HG03432 (cell line): ENCODE measurements at regions not wholly inside any gene's neighbourhood (a gene's known extent, or its start where the extent isn't known, plus 50 kb on each side); places are given as distances from the start of the nearest gene placed in this dataset.

Source experiments
- ATAC-seq: cut with Tn5 transposase; IDR thresholded peaks from one replicate; pipeline ENCODE4 v1.9.1; 2021; ENCODE audit warnings: mild to moderate bottlenecking, moderate library complexity; ENCODE audit not compliant: unreplicated experiment

DNA sequence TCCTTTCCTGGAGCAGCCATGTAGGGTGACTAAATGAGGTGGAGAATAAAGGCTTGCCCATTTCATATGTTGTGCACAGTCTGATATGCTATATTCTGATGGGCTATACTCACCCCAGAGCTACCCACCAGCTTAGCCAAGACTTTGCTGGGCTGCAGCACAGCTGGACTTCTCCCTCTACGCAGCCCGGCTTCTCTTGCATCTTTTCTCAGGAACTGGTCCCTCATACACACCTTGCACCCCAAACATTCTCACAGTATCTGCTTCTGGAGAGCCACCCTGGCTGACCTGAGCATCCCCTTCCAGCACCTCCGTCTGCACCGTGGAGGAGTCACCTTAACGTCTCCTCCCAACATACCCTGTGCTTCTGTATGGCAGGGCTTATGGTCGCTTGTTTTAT, 150.8 kb upstream of the PMEPA1 start:
- no peak for ATAC-seq

DNA sequence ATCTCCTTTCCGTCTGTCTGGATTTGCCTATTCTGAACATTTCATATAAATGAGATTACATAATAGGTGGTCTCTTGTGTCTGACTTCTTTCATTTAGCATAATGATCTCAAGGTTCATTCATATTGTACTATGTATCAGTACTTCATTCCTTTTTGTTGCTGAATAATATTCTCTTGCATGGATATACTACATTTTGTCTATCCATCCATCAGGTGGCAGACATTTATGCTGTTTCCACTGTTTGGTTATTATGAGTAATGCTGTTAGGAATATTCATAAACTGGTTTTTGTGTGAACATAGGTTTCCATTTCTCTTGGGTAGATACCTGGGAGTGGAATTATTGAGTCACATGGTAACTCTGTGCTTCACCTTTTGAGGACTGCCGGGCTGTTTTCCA, 148.2 kb upstream of the PMEPA1 start:
- no peak for ATAC-seq

DNA sequence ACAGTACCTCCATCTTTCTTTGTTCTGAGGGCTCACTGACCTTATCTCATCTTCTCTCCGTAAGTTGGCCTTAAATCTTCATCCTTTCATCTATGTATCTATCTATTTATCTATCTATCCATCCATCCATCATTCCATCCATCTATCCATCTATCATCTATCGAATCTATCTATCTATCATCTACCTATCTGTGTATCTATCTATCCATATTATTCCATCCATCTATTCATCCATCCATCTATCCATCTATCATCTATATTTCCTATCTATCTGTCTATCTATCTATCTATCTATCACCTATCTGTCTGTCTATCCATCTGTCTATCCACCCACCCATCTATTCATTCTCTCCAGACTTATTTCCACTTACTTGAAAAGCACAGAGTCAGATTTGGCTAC, 147.3 kb upstream of the PMEPA1 start:
- no peak for ATAC-seq

DNA sequence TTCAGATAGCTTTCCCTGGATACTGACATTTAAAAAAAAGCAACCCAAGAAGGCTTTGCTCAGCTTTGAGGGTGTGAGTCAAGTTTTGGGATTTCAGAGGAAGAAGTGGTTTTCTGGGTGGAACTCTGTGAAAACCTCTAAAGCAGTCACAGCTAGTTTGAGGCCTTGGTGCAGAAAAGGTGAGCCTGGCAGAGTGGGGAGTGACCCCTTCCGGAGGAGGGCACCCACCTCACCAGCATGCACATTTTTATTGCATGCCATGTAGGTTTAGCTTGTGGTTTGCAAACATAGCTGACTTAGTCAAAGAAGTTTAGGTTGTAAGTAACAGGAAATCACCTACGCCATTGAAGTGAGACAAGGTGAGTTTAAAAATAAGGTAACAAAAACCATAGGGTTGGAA, 146.8 kb upstream of the PMEPA1 start:
- ATAC-seq: no peak

DNA sequence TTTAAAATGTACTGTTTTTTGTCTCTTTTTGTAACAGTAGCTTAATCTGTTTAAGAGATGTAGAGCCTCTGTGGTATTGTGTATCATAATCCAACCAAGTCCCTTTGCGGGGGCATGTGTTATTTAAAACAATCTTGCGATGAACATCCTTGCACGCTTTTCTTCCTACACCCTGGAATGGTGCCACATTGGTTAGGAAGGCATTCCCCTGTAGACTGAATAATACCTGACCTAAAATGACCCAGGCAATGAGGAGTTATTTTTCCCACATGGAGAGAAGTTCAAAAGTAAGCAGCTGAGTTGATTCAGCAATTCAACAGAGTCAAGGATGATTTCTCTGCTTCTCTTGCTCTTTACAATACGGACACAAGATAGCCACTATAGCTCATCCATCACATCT, 142.0 kb upstream of the PMEPA1 start:
- ATAC-seq: no peak

DNA sequence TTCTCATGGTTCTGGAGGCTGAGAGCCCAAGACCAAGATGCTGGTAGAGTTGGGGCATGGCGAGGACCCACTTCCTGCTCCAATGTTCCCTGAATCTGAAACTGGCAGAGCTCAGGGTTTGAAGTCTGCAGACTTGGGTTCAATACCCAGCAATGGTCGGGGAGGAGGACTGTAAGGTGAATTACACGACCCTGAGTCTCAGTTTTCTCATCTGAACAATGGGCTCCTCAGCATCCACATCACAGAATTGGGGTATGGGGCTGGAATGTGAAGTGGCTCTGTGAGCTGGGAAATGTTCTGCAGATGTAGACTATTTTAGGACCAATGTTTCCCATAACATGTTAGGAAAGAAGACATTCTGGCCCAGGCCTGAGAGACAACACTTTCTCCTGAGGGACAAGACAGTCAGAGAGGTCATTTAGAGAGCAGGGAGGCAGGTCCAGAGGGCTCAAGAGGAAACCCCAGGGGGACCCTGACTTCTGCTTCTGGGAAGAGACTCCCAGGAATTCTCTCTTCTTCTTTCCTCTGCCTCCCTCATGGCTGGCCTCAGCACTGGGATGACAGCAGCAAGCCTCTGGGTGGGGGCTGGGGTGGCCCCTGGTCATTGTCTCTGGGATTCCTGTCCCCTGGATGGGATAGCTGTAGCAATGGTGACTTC, 141.3 kb upstream of the PMEPA1 start:
- ATAC-seq: no peak

DNA sequence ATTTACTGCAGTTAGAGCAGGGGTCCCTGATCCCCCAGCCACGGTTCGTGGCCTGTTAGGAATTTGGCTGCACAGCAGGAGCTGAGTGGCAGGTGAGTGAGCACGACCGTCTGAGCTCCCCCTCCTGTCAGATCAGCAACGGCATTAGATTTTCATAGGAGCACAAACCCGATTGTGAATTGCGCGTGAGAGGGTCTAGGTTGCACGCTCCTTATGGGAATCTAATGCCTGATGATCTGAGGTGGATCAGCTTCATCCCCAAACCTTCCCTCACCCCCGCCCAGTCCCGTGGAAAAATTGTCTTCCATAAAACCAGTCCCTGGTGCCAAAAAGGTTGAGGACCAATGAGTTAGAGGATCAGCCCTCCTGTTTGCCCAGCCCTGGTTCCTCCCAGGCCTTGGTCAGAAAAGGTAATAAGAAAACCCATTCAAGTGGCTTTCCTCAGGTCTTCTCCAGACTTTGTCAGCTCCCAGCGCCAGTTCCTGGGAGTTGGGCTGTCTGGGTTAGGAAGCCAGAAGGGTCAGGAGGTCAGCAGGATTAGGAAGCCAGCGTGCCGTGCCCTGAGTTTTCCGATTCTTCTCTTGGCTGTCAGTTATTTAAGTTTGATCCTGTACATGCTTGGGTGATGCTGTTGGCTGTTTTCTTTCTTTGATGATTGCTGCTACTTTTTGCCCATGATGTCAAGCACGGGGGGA, 139.9 kb upstream of the PMEPA1 start:
- no peak for ATAC-seq

DNA sequence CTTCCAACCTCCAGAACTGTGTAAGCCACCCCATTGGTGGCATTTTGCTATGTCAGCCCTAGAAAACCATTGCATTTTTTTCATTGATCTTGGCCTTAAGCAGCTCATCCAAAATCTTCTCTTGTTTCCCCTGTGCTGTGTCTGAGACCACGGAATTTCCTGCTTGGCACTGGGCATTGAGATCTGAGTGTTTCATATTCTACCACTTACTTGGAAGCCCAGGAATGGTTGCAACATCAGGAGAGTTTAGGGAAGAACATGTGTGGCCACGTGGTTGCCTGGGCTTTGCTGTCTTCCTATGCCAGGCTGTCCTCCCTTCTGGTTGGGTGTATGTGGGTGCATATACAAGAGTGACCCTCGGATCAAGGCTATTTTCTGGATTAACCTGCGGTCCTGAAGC, 139.3 kb upstream of the PMEPA1 start:
- no peak for ATAC-seq

DNA sequence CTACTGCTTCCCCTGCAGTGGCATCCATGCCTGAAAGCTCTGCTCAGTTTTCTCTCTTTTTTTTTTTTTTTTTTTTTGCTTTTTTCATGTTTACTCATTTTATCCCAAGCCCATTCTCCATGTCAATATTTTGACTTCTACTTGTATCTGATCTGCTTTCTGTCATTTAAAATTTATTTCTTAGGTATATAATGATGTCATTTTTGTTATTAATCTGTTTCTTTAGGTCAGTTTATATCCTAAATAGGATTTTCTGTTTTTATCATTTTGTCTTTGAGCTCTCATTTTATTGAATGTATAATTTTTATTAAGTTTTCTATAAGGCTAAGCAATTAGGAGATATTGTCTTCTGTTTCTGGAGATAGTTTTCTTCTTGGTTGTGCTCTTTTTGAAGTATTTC, 138.5 kb upstream of the PMEPA1 start:
- ATAC-seq: no peak

DNA sequence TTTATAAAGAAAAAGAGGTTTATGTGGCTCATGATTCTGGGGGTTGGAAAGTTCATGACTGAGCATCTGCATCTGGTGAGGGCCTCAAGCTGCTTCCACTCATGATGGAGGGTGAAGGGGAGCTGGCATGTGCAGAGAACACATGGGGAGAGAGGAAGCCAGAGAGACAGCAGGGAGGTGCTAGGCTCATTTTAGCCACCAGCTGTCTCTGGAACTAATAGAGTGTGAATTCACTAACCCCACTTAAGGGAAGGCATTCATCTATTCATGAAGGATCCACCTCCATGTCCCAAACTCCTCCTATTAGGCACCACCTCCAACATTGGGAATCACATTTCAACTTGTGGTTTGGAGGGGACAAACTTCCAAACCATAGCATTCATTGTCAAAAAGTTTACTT, 137.3 kb upstream of the PMEPA1 start:
- ATAC-seq: no peak

DNA sequence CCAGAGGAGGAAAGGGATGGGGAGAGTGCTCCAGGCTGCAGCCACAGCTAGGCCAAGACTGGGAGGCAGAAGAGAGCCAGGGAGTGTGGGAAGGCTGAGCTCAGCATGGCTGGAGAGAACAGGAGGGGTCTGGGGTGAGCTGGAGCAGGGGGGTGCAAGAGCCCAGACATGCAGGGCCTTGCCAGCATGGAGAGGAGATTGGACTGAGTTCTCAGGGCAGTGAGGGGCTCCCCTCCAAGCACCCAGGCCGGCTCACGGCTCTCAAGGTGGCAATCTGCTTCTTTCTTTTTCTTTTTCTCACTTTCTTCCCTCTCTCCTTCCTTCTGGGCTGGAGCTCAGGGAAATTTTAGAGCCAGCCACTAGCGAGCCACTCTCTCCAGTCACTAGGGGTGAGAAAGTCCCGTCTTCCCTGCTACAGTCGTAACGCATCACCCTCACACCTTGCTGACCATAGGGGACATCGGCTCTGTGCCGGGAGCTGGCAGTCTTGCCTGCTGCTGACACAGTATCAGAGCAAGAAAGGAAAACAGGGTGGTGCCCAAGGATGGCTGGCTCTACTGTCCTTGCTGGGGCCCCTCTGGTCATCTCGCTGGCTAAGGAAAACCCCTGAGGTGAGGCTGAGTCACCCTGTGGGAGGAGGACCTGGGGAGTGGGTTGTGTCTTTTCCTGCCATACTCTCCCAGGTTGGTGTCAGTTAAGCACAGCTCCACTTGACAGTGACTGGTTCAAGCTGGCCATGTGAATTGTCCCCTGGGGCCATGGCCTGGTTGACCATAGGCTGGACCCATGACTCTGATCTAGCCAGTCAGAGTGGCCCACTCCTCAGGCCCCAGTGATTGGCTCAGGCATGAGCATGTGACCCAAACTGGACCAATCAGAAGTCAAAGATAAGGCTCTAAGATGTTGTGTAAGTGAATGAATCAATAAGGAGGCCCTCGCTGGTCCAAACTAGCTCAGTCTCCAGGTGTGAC, 135.1 kb upstream of the PMEPA1 start:
- ATAC-seq: no peak

DNA sequence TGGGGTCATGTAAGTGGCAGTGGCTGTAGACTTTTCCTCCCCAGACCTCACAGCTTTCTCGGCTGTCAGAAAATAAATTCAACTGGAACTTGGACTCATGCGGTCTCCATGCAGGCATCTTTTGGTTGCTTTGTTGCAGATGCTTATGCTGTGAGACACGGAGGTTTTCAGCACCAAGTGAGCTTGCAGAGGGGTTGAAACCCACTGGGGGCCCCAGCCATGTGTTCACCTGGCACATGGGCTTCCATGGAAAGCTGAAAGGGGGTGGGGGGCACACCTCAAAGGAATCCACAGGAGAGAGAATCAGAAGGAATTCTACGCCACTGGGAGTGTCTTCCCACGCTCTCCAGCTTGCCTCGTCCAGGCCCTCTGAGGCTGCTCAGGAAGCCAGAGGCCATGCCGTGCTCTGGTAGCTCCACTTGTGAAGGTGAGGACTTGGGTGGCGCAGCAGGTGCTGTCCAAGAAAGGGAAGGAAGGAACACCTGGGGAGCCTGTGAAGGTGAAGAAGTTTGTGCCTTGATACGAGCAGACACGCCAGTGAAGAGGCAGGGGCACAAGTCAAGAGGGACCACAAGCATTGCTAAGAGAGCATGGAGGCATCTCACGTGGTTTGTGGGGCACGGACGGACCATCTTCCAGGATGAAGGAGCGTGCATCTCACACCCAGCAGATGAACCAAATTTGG, 134.3 kb upstream of the PMEPA1 start:
- no peak for ATAC-seq

DNA sequence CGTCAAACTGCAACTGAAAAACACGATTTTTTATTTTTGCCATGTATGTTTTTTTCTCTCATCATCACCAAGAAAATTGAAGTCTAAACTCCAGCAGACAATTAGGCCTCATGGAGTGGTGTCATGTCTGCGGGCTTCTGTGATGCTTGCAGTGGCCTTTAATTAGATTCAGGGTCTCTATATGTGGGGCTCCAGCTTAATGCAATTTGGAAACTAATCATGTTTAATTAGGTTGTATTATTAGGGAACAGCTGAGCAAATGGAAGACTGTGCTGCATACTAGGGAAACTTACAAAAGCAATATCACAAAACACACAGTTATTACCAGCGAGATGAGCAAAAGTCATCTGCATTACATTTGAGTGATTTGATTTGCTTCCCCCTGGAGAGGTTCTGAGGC, 132.9 kb upstream of the PMEPA1 start:
- no peak for ATAC-seq

DNA sequence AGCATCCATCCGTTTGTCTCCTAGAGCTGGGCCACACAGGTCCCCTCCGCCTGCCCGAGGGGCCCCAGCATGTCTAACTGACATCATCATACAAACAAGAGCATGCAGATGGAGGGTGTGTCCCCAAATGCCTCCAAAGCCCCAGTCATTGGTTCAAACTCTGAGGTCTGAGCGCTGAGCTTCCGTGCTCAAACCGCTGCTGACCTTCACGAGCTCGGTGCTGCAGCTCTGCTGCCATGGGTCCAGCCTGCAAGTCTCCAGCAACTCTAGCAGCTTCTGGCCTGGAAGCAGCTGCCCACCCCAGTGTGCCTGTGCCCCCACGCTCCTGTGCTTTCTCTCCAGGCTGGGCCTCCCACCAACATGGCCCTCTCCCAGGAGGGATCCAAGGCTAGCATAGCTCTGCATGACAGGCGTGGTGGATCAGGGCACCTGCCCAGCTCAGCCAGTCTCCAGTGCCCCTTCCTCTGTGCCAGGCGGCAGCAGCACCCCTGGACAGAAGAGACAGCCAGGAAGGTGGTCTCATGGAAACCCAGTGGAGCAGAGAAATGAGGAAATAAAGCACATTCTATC, 131.6 kb upstream of the PMEPA1 start:
- no peak for ATAC-seq

DNA sequence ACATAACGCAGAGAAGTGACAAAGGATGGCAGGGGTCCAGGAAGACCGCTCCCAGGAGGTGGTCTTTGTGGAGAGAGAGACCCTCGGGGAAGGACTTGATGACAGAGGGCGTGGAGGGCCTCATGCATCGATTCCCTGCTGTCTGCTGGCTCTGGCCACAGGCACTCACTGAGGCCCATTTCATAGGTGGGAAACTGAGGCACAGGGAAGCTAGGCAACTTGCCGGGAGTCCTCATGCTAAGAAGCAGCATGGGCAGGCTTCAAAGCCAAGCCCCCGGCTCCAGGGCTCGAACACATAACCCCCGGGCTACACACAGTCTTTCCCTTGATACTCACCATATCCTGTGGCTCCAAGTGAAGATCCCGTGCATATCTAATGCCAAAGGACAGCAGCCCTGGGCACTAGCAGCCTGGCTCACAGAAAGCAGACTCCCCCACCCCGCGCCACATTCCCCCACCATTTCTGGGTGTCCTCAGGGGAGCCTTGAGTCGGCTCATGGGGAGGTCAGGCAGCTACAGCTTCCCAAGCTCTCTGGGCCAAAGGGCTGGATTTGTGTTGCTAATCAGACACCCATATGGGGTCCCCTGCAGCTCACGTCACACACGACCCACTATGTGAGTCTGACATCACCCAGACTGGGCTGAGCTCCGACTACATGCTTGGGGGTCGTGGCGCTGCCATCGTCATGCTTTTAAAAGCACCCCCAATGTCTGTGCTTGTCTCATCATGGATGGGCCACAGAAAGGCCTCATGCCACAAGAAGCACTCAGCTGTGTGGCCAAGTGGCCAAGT, 130.9 kb upstream of the PMEPA1 start:
- ATAC-seq: no peak

DNA sequence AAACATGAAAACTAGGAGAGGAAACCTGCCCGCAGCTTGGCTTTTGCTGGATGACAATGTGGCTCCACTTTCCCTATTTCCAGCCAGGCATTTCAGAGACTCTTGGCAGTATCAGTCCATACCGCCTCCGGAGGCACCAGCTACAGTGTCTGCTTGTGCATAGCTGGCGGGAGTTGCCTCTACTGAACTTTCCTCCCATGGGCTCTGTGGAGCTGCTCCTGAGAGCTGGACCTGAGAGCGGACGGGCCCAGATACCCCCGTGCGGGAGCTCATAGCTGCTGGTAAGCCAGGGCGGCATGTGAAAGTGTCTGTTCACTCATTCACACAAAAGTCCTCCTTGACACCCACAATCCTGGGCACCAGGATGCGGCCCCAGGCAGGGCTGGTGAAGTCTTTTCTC, 130.3 kb upstream of the PMEPA1 start:
- no peak for ATAC-seq

DNA sequence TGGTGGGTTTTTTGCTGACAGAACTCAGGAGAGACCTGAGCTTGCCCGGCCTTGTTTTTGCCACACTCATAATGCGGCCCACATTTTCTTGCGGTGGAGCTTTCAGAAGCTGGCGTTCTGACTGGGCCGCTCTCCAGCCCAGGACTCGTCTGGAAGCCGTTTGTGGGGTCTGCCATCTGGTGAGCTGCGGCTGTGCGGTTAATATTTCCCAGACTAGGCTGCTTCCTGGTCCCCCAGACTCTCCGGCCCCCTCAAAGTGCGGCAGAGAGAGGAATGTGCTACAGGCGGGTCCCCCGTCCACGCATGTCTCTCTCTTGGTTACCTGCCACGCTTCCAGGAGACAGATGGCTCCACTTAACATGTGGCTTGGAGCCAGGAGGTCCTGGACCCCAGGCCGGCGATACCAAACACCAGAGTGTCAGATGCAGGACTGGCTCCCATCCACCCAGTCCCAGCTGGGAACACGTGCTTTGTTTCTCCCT, 128.9 kb upstream of the PMEPA1 start:
- ATAC-seq: no peak

DNA sequence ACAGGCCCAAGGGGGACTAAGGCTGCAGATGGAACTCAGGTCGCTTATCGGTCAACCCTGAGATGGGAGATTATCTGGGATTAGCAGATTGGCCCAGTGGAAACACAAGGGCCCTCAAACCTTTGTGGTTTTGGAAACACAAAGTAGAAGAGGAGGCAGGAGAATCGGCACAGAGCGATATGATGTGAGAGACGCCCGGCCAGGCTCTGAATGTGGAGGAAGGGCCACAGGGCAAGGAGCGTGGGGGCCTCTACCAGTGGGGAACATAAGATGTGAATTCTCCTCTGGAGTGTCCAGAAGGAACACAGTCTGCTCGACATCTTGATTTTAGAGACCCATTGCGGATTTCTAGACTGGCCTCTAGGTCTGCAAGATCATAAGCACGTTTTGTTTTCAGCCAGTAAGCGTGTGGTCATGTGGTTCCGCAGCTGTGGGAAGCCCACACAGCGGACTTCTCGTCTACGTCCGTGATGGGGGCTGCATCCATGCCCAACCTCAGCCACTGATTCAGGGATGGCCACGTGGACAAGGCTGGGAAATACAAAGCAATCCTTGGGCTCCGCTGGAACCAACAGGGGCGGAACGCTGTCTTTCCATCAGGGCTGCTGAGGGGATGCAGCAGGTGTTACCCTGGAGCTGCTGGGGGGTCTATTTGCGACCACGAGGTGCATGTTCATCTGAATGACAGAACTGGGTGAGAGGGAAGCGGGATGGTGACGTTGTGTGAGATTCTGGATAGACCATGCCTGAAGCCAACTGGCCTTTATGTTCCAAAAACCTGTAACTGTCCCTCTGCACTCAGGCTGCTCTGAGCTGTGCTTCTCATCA, 127.6 kb upstream of the PMEPA1 start:
- no peak for ATAC-seq
